Caco-2 (cell line): ENCODE measurements at regions not wholly inside any gene's neighbourhood (a gene's known extent, or its start where the extent isn't known, plus 50 kb on each side); places are given as distances from the start of the nearest gene placed in this dataset.
"Not testable (repeated sequence)": the region's sequence is repeated elsewhere in the genome, so short reads cannot be mapped to it uniquely, and the experiment has no call there.

Source experiments
- BruUV-seq: library from RNA; stranded (reverse); fragments of 400-500 nt; replicated peaks from 2 replicates; lab custom pipeline; 2021; lab: Mats Ljungman, UMichigan
- CTCF ChIA-PET: fragments of 300-600 bp; sonication (Branson Sonifier 250); formaldehyde crosslinking; loops from one replicate; lab custom pipeline; 2022; ENCODE audit warnings: antibody characterized with exemption; lab: Charles Lee
- POLR2A ChIA-PET: fragments of 300-600 bp; sonication (Branson Sonifier 250); formaldehyde crosslinking; loops from one replicate; lab custom pipeline; 2022; ENCODE audit warnings: antibody characterized with exemption; lab: Charles Lee
- DNase-seq, 2 experiments: peaks; one replicate each; pipeline versions ENCODE4 v3.0.0 to v3.0.0-alpha.2; 2020 to 2022
- H3K27me3 ChIP-seq: replicated peaks from 2 replicates; pipeline ENCODE4 v1.6.0; 2011; ENCODE audit warnings: low read length; ENCODE audit not compliant: control insufficient read depth, insufficient read depth
- H3K36me3 ChIP-seq: 2 replicates; pipeline ENCODE4 v1.5.1; 2011; ENCODE audit warnings: low read length; ENCODE audit not compliant: control insufficient read depth, insufficient read depth
- H3K4me1 ChIP-seq: fragments of 250-450 bp; sonication (Bioruptor Pico); 2 replicates; pipeline ENCODE4 v1.5.1; 2020; ENCODE audit warnings: mild to moderate bottlenecking
- H3K4me3 ChIP-seq: 2 replicates; pipeline ENCODE4 v1.5.1; 2011; ENCODE audit warnings: low read depth, mild to moderate bottlenecking, control low read depth, low read length
- H3K9me3 ChIP-seq: fragments of 250-450 bp; sonication (Bioruptor Pico); 2 replicates; pipeline ENCODE4 v1.5.1; 2020; ENCODE audit warnings: mild to moderate bottlenecking, moderate library complexity
- H3K27ac Mint-ChIP-seq: one replicate; pipeline ENCODE4 v1.8.0; 2022; ENCODE audit warnings: mixed read lengths; ENCODE audit not compliant: unreplicated experiment
- H3K27me3 Mint-ChIP-seq: one replicate; pipeline ENCODE4 v1.8.0; 2022; ENCODE audit warnings: mixed read lengths; ENCODE audit not compliant: insufficient read depth, unreplicated experiment
- H3K36me3 Mint-ChIP-seq: one replicate; pipeline ENCODE4 v1.8.0; 2022; ENCODE audit warnings: mild to moderate bottlenecking, mixed read lengths; ENCODE audit not compliant: insufficient read depth, unreplicated experiment
- H3K4me1 Mint-ChIP-seq: one replicate; pipeline ENCODE4 v1.8.0; 2022; ENCODE audit warnings: low read depth, mixed read lengths; ENCODE audit not compliant: unreplicated experiment
- H3K4me3 Mint-ChIP-seq: one replicate; pipeline ENCODE4 v1.8.0; 2022; ENCODE audit warnings: mild to moderate bottlenecking, moderate library complexity, mixed read lengths; ENCODE audit not compliant: unreplicated experiment
- H3K9me3 Mint-ChIP-seq: one replicate; pipeline ENCODE4 v1.8.0; 2022; ENCODE audit warnings: mixed read lengths; ENCODE audit not compliant: unreplicated experiment
- CTCF ChIP-seq, 2 experiments: fragments of 200-600 bp in 1 of 2; IDR thresholded peaks; 1 replicate in 1 of 2; 2 replicates in 1 of 2; pipeline versions ENCODE4 v1.5.1 to v1.8.0; 2011 to 2022; ENCODE audit warnings: antibody characterized with exemption in 1 of 2, control low read depth in 1 of 2, inconsistent platforms in 1 of 2, low read depth in 1 of 2, low read length in 1 of 2, mild to moderate bottlenecking in 1 of 2, moderate library complexity in 1 of 2; ENCODE audit not compliant: insufficient read depth in 1 of 2, severe bottlenecking in 1 of 2, unreplicated experiment in 1 of 2
- intact Hi-C: fragments of 100-400 bp; cut with micrococcal nuclease; formaldehyde crosslinking; loops from one replicate; pipeline ENCODE4 v1.10.0; 2022; ENCODE audit not compliant: unreplicated experiment

DNA sequence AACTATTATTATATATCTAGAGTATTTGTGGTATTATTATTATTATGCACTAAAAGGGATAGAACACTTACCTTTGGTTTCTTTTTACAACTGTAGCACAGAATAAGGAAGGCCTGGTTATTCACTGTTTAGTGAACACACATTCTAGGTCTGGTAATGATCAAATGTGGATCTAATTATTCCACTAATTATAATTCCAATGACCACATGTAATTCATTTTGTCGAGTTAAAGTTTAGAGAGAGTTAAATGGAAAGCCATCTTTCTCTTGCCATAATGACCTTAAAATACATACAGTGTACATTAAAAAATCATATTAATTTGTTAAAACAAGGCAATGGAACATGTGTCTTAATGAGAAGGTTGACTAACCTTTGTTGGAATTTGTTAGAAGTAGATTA lies 147.8 kb downstream of the SEM1 start:
- peaks cover 4% of the 10 kb centered on the region for H3K27me3 Mint-ChIP-seq
- POLR2A ChIA-PET = no interaction called here
- no peaks in the 10 kb centered on the region for H3K4me1 Mint-ChIP-seq
- intact Hi-C loops = no loop called here
- CTCF ChIA-PET = no interaction called here
- no peak for TF ChIP-seq CTCF (IDR thresholded peaks at IDR 0.05; ENCODE audit: insufficient read depth in 1 of 2, low read depth in 1 of 2, low read length in 1 of 2, severe bottlenecking in 1 of 2, unreplicated experiment in 1 of 2)
- no peak overlapping the region for H3K27ac Mint-ChIP-seq
- H3K9me3 ChIP-seq = no peaks in the 10 kb centered on the region
- BruUV-seq = no TSS peak
- H3K9me3 Mint-ChIP-seq = no peaks in the 10 kb centered on the region
- no peak overlapping the region for H3K4me3 Mint-ChIP-seq
- no peaks in the 10 kb centered on the region for H3K27me3 ChIP-seq
- H3K4me3 ChIP-seq = no peak overlapping the region
- no peaks in the 10 kb centered on the region for H3K36me3 Mint-ChIP-seq
- no peak for DNase-seq
- no peaks in the 10 kb centered on the region for H3K36me3 ChIP-seq
- no peaks in the 10 kb centered on the region for H3K4me1 ChIP-seq

DNA sequence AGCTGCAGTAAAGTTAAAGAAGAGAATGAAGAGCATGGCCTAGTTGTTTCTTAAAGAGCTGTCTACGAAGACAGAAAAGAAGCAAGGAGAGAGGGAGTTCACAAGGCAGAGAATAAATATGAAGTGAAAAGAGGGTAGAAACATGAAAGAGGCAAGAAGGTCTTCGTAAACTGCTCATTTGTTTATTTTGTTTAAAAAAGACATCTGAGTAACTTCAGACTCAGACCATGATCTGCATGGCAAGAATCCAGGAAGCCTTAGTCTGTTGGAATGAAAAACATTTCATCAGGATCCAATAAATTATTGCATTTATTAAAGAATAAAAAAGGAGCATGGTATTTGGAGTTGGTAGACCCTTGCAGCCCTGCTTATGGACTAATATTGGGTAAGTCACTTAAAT lies 151.1 kb downstream of the SEM1 start:
- Mint-ChIP-seq H3K36me3 (no peaks in the 10 kb centered on the region), H3K4me3 (no peak overlapping the region), H3K9me3 (no peaks in the 10 kb centered on the region), H3K27ac (no peak overlapping the region), H3K27me3 (peaks cover 4% of the 10 kb centered on the region), H3K4me1 (no peaks in the 10 kb centered on the region)
- no peaks in the 10 kb centered on the region for H3K36me3 ChIP-seq
- DNase-seq = no peak
- H3K4me3 ChIP-seq = no peak overlapping the region
- H3K9me3 ChIP-seq = no peaks in the 10 kb centered on the region
- CTCF ChIA-PET = no interaction called here
- POLR2A ChIA-PET = no interaction called here
- H3K27me3 ChIP-seq = no peaks in the 10 kb centered on the region
- intact Hi-C loops = no loop called here
- TF ChIP-seq CTCF (IDR thresholded peaks at IDR 0.05; ENCODE audit: insufficient read depth in 1 of 2, low read depth in 1 of 2, low read length in 1 of 2, severe bottlenecking in 1 of 2, unreplicated experiment in 1 of 2) = no peak
- H3K4me1 ChIP-seq = no peaks in the 10 kb centered on the region
- no TSS peak for BruUV-seq

DNA sequence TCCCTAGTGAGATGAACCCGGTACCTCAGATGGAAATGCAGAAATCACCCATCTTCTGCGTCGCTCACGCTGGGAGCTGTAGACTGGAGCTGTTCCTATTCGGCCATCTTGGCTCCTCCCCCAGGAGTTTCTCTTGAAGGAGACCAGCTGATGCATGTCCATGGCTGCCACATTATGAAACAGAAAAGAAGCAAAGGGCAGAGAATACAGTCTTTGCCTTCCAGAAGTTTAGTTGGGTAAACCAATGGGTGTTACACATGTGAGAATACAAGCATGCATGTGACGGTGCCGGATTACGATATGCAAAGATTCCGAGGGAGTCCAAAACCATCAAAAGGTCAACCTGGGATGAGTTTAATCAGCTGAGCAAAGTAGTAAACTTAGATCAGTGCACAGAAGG lies 151.6 kb downstream of the SEM1 start:
- Histone ChIP-seq H3K9me3 (no peaks in the 10 kb centered on the region), H3K27me3 (no peaks in the 10 kb centered on the region), H3K4me1 (no peaks in the 10 kb centered on the region), H3K4me3 (no peak overlapping the region), H3K36me3 (no peaks in the 10 kb centered on the region)
- intact Hi-C loops = no loop called here
- TF ChIP-seq CTCF (IDR thresholded peaks at IDR 0.05; ENCODE audit: insufficient read depth in 1 of 2, low read depth in 1 of 2, low read length in 1 of 2, severe bottlenecking in 1 of 2, unreplicated experiment in 1 of 2) = no peak
- no TSS peak for BruUV-seq
- H3K9me3 Mint-ChIP-seq = no peaks in the 10 kb centered on the region
- H3K4me3 Mint-ChIP-seq = no peak overlapping the region
- ChIA-PET POLR2A (no interaction called here), CTCF (no interaction called here)
- peaks cover 4% of the 10 kb centered on the region for H3K27me3 Mint-ChIP-seq
- H3K27ac Mint-ChIP-seq = no peak overlapping the region
- no peaks in the 10 kb centered on the region for H3K36me3 Mint-ChIP-seq
- H3K4me1 Mint-ChIP-seq = no peaks in the 10 kb centered on the region
- no peak for DNase-seq

- POLR2A ChIA-PET, H3K36me3 ChIP-seq, H3K4me1 ChIP-seq, H3K4me1 Mint-ChIP-seq, intact Hi-C loops, H3K4me3 Mint-ChIP-seq, H3K9me3 ChIP-seq, BruUV-seq, H3K4me3 ChIP-seq, H3K27me3 Mint-ChIP-seq, CTCF ChIA-PET, H3K9me3 Mint-ChIP-seq, H3K27me3 ChIP-seq, DNase-seq, H3K36me3 Mint-ChIP-seq, H3K27ac Mint-ChIP-seq: not testable (repeated sequence)
These were observed 152.0 kb downstream of the SEM1 start for GRCh38 chr7:96557598-96557997.
